Tongue (tissue), 1 donor: ENCODE measurements at regions not wholly inside any gene's neighbourhood (a gene's known extent, or its start where the extent isn't known, plus 50 kb on each side); places are given as distances from the start of the nearest gene placed in this dataset.

ENCODE experiments used
- DNase-seq: peaks from one replicate; pipeline ENCODE4 v3.0.0-alpha.2; 2015

DNA sequence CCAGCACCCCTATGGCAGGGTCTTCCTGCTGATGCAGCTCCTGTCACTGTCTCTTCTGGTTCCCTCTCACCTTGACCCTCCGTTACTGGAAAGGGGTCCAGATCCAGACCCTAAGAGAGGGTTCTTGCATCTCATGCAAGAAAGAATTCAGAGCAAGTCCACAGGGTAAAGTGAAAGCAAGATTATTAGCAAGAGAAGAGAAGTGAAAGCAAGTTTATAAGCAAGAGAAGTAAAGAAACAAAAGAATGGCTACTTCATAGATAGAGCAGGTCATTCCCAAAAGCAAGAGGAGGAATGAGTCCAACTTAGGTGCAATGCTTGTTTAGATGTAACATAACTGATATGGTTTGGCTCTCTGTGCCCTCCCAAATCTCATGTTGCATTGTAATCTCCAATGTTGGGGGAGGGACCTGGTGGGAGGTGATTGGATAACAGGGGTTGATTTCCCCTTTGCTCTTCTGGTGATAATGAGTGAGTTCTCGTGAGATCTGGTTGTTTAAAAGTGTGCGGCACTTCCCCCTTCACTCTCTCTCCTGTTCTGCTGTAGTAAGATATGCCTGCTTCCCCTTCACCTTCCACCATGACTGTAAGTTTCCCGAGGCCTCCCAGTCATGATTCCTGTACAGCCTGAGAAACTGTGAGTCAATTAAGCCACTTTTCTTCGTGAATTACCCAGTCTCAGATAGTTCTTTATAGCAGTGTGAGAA, 183.3 kb downstream of the MED10 start:
- DNase-seq = no peak

DNA sequence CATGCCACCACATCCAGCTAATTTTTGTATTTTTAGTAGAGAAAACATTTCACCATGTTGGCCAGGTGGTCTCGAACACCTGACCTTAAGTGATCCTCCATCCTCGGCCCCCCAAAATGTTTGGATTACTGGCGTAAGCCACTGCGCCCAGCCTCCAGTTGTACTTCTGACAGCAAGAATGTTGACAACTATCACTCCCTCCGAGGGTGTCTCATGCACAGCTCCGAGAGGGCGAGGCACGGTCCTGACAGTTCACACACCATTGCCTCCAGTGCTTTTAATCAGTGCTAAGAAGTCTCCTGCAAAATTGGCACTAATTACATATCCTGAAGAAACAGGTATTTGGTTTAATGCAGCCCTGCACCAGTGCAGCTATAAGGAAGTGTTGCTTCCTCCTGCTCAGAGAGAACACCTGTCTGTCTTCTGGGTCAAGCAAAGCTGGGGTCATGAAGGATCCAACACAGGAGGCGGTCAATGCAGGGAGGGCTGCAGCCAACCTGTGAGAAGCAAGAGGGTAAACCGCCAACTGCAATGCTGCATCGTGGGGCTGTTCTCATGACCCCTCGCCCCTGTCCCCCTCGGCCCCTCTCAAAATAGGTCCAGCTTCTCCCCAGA, 184.0 kb downstream of the MED10 start:
- no peak for DNase-seq

DNA sequence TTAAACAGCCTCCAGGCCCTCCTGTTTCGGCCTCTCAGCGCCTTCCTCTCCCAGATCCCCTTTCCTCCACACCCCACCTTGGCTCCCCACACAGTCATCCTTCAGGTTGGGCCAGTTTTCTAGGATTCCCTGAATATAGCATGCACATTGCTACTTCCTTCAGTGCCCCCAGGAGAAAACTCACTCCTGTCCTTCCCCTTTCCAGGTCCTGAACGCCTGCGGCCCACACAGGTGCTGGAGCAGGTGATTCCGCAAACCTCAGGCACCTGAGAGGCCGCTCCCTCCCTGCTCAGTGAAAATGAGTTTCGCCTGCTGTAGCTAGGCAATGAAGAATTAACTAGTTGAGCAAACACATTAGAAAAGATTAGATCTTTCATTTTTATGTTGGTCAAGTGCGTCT, 185.0 kb downstream of the MED10 start:
- peak; percentile 15 for DNase-seq

DNA sequence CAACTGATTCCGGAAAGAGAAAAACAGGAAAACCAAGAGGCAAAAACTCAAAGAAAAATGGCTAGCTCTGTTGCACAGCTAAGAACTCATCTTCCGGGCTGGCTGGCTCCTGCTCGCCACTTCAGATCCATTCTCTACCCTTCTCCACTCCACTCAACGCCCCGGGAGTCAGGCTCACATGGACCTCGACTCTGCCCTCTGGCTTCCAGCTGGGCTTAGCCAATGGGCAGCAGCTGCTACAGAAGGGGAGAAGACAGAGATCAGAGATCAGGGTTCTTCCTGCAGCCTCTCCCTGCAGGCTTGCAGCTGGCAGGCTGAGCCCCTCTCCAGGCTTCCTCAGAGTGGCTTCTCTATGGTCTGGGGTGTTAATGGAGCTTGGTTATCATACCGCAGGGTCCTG, 187.5 kb downstream of the MED10 start:
- no peak for DNase-seq

DNA sequence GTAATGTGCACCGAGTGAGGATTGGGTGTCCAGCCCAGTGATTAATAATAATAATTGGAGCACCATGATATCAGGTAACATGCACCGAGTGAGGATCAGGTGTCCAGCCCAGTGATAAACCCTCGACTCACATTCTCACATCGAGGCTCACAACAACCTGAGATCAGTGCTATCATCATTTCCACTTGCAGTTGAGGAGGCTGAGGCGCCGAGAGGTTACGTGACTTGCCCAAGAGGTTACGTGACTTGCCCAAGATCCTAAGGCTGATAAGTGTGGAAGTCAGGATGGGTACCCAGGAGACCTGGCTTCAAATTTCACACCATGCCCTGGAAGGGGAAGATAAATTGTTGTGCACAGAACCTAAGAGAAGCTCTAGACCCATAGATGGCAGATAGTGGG, 189.4 kb downstream of the MED10 start:
- DNase-seq = no peak

DNA sequence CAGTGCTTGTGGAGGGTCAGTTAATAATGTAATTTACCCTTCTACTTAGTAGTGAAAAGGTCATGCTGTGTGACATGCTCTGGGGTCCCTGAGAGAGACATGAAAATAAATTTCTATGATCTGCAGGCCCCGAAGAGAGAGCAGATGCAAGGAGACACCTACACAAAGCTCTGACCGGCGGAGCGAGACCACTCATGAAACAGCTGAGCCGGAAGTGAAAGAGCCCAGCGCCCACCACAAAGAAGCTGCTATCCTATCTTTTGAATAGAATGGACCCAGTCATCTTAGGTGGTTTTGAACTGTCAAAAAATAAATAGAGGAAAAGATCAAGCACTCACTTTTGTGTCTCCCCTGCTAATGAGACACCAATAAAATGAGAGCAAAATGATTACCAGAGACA, 190.0 kb downstream of the MED10 start:
- DNase-seq = no peak

DNA sequence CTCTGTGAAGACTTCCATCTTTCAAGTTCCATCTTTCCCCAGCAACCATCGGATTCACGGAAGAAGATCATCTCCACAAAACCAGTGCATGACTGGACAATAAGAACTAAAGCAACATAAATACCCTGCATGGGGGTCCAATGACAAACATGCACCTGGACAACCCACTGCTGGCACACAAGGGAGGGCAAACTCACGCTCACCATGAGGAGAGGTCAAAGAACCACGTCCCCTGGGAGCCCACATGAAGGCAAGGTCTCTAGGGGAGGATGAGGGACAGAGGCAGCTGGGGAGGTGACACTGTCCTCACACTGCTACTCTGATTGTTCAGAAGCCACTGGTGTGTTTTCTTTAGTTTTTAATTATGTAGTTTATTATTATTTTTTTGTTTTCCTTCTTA, 190.8 kb downstream of the MED10 start:
- no peak for DNase-seq

DNA sequence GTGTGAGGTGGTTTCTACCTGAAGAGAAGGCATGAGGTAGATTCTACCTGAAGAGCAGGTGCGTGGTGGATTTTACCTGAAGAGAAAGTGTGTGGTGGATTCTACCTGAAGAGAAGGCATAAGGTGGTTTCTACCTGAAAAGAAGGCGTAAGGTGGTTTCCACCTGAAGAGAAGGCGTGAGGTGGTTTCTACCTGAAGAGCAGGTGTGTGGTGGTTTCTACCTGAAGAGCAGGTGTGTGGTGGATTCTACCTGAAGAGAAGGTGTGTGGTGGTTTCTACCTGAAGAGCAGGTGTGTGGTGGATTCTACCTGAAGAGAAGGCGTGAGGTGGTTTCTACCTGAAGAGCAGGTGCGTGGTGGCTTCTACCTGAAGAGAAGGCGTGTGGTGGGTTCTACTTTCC, 192.8 kb downstream of the MED10 start:
- no peak for DNase-seq

DNA sequence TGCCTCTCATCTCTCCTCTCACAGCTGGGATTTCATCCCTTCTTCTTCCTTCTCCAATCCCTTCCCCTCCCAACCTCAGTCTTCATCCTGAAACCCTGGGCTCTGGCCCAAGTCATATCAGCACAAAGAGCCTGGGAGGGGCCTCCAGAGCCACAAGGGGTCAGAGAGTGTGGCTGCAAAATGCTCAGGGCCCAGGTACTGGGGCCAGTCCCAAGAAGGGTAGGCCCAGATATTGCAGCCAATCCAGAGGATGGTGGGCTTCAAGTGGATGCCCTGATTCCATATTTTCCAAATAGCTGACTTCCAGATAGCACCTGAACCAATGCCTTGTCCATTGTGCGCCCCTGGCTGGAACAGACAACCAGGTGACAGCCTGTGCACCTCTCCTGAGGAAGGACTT, 193.9 kb downstream of the MED10 start:
- no peak for DNase-seq

DNA sequence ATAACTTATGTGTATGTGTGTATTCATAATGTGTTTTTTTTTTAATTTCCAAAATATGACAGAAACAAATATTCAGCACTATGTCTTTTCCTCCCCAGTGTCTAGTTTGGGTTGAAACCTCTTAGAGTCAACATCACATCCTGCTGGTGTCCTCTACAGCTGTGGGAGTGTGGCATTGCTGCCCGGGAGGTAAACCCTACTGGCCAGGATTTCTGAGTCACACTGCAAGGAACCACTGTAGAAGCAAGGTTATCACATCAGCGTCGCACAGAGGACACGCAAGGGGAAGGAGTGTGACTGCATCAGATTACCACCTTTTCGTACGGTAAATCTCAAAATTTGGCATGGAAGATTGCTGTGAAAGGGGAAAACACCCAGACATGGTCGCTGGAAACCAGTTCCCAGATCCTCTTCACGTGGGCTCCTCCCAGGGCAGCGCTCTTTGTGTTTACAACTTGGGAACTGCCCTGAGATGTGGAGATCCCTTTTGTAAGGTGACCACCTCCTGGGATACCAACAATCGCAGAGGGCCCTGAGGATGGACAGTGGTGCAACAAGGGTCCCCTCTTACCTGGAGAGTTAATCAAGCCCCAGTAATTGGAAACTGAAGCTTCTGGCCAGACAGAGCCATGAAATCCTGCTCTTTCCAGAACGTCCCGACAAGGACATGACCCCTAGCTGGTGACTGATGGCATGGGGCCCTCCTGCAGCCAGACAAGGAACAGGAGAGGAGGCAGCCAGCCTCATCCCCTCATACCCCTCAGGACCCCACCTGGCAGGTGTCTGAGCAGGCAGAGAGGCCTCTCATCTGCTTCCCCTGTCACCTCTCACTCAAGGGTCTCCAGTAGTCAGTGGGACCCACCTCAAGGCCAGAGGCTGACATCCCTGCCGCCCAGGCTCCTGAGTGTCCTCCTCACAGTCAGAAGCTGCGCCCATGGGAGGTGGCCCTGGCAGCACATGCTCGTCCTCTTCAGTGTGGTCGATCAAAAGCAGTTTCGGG, 194.7 kb downstream of the MED10 start:
- no peak for DNase-seq

DNA sequence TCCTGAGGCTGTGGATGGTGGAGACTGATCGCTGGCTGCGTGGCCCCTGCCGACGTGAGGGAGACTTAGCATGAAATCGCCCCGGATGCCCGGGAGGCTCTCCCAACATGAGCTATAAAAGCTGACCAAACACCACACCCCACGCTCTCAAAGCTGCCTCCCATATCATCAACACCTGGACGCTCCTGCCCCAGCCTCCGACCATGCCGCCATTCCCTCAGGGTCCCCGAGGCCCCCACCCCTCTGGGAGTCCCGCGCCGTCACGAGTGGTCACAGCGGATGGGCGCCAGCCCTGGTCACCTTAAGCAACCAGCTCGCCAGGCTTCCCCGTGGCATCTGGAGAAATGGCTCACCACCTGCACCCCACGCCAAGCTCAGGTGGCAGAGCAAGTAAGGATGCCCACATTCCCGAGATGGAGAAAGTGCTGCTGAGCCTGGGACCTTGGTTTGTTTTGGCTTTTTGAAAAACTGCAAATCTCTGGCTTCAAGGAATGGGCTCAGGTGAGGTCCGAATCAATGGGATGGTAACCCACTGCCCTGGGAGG, 196.0 kb downstream of the MED10 start:
- no peak for DNase-seq

DNA sequence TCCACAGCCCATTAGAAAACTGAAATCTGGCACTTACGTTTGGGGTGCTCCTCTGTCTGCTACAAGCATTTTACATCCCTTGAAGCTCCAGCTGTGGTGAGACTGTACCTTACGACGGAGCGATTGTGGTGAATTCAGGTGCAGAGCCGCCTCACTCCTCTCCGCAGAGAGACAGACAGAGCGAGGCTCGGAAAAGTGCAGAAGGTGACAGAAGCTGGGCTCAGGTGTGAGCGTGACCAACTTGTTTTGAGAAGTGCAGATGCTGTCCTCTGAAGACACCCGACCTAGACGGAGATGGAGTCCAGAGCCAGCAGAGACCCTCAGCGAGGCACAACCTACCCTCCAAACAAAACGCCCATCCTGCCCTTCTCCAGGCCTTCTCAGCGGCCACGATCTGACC, 196.5 kb downstream of the MED10 start:
- no peak for DNase-seq

DNA sequence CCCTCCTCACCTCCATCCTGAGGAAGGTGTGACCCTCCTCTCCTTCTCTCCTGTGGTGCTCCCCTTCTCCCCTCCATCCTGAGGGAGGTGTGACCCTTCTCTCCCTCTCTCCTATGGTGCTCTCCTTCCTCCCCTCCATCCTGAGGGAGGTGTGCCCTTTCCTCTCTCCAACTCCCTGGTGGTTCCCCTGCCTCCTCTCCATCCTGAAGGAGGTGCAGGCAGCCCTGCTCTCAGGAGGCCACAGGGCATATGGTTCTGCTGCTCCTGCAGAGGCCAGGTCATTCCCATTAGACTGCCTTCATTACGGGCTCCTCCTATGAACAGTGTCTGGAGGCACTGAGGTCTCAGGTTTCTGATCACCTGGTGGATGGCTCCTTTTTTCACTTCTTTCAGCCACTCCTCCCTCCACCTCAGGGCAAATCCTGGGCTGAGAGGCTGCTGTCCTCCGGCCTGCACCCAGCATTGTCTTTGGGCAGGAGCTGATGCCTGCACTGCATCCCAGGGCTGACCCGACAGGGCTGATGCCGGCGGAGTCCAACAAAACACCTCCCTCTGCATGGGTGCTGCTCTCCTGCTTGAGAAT, 197.1 kb downstream of the MED10 start:
- no peak for DNase-seq

DNA sequence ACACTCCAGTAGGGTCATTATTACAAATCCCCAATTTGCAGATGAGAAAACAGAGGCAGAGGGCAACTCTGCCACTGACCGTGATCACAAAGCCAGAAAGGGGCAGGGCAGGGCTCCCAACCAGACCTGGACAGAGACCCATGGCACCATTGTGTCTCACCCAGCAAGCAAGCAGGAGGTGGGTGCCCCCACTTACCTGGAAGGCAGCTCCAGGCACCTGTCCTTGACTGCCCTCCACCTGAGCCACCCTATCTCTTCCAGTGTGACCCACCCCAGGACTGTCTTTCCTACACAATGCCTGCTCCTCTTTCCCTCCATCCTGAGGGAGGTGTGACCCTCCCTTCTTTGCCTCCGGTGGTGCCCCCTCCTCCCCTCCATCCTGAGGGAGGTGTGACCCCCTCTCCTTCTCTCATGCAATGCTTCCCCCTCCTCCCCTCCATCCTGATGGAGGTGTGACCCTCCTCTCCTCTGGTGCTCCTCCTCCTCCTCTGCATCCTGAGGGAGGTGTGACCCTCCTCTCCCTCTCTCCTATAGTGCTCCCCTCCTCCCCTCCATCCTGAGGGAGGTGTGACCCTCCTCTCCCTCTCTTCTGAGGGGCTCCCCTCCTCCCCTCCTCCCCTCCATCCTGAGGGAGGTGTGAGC, 198.0 kb downstream of the MED10 start:
- no peak for DNase-seq

DNA sequence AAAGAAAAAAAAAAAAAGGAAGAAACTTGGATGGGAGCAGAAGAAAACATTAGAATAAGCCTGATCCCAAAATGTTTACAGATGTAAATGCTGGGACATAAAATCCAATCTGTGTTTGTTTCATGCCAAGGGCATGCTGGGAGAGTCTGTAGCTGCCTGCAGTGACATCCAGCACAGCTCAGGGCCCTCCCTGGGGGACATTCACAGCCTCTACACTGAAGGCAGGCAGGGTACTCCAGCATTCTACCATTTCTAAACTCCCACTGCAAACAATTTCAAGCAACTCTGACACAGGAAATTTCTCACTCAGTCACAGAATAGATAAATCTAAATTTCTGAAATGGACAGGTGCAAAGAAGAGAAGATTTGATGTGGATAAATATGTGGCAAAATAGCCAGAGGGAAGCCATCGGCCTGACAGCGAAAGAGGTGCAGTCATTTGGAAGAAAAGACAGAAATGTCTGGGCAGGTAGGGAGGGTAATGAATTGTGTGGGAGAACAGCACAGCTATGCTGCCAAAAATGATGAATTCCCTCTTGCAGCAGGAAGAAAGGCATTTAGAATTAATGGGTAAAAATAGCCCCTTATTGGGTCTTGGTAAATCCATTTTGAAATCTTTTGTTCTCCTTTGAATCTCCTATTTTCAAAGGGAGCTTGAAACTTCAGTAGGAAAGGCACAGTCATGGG, 199.4 kb downstream of the MED10 start:
- no peak for DNase-seq

DNA sequence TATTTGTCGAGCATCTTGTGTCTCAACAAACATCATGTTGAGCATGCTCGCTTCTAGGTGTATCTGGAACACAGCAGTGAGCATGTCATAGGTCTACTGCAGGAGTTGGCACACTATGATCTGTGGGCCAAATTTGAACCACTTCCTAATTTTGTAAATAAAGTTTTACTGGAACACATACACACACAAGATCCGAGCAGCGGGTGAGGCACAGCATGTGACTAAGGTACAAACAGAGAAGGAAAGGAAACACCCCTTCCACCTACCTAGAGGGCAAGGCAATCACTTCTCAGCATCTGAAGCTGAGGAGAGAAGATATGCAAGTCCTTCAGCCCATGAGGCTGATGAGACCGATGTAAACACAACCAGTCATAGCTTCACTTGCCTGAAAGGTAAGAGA, 200.4 kb downstream of the MED10 start:
- DNase-seq = no peak

DNA sequence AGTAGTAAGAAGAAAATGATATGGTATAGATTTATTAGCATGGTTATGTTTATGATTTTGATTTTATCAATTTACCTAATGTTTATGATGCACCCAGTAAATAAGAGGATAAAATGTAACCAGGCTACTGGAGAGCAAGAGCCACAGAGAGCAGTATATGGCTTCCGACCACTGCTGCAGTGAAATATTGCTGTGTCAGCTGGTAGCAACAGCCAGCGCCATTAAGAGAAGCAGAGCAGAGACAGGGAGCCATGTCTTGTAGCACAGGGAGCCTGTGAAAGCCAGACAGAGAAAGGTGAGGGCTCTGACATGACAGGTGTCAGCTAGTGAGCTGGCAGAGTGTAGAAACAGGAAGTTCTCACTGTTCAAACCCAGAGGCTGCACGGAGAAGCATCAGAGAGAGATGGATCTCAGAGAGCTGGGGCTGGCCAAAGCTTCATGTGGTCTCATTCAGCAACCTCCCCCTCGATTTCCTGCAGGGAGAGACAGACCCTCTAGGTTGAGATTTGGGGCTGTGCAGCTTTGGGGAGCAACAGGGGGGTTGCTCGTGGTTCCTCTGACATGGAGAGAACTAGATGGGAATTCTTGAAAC, 202.1 kb downstream of the MED10 start:
- no peak for DNase-seq

DNA sequence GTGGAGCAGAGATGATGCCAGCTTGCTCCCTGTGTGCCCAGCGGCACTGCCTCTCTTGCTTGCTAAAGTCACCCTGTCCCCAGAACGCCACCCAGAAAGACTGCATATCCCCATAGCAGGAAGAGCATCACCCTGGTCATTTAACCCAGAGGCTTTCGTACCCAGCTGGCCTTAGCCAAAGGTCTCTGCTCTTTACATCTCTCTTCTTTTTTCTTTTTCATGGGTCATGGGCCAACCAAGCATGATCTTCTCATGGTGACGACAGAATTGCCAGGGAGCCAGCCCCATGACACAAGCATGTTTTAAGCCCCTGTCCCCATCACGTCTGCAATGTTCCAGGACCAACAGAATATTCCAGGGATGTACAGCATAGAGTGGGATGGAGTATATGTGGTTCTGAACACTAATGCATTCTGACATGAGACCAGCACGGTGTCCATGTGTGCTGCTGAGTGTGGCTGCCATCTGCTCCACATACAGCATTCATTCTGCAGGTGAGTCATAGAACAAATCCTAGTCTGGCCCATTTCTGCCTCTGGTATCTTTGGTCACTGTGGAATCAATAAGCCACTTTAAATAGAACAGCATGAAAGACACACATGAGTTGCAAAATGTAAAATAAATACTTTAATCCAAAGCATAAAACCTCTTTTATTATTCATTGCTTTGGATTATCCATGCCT, 203.0 kb downstream of the MED10 start:
- DNase-seq = no peak

DNA sequence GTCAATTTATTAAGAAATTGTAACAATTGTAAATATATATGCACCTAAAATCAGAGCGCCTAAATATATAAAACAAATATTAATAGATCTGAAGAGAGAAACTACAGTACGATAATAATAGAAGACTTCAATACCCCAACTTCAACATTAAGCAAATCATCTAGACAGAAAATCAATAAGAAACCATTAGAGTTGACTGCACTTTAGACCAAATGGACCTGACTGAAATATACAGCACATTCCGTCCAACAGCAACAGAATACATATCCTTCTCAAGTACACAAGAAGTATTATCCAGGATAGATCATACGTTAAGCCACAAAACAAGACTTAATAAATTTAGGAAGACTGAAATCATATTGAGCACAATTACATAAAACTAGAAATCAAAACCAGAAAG, 208.7 kb downstream of the MED10 start:
- no peak for DNase-seq

DNA sequence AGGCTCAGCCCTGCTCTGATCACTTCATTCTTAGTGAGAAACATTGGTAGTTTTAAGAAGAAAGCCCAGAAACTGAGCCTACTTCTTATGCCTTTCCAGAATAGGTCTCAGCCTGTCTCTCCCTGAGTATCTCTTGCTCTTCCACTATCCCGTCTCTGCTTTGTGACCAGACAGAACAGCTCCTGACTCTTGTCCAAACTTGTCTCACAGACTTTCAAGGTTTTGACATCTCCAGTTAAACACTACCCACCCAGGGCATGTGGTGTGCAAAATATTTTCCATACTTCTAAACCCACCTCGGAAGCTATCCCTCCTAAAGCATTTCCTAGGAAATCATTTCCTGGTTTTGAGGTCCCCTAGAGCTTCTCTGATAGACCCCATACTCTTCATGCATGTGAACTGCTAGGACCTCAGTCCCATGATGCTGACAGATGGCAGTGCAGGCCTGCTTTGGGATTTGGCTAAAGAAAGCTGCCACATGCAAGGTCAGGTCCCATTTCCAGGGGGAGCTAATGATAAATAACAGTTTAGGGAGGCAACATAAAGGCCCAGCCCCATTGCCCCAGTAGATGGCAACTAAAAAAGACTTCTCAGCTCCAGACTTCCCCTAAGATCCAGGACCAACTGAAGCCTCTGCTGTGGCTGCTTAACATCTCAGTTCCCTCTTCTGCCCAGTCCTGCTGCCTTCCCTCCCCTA, 211.5 kb downstream of the MED10 start:
- DNase-seq = no peak
